ENCODE measurements at regions not wholly inside any gene's neighbourhood (a gene's known extent, or its start where the extent isn't known, plus 50 kb on each side); places are given as distances from the start of the nearest gene placed in this dataset.

GRCh38 chr1:194466706-194467105 lies 1280.3 kb upstream of the B3GALT2 start:
- no peak for DNase-seq (ENCODE audit: low read depth)
- no peak overlapping the region for H3K4me3 ChIP-seq (ENCODE audit: control insufficient read depth, low read depth, low read length)
- no peak for TF ChIP-seq CTCF (IDR thresholded peaks at IDR 0.05; ENCODE audit: control insufficient read depth, insufficient read depth, low read depth, low read length, missing control alignments)

- no peak for TF ChIP-seq CTCF (IDR thresholded peaks at IDR 0.05; ENCODE audit: control insufficient read depth, insufficient read depth, low read depth, low read length, missing control alignments)
- H3K4me3 ChIP-seq (ENCODE audit: control insufficient read depth, low read depth, low read length), result no peak overlapping the region
- no peak for DNase-seq (ENCODE audit: low read depth)
Measured at GRCh38 chr1:194447636-194448035, 1261.2 kb upstream of the B3GALT2 start.

GRCh38 chr1:194445244-194445643 lies 1258.8 kb upstream of the B3GALT2 start:
- no peak for TF ChIP-seq CTCF (IDR thresholded peaks at IDR 0.05; ENCODE audit: control insufficient read depth, insufficient read depth, low read depth, low read length, missing control alignments)
- DNase-seq (ENCODE audit: low read depth), result no peak
- no peak overlapping the region for H3K4me3 ChIP-seq (ENCODE audit: control insufficient read depth, low read depth, low read length)

GRCh38 chr1:194442901-194443575 lies 1256.6 kb upstream of the B3GALT2 start:
- DNase-seq (ENCODE audit: low read depth), result no peak
- TF ChIP-seq CTCF (IDR thresholded peaks at IDR 0.05; ENCODE audit: control insufficient read depth, insufficient read depth, low read depth, low read length, missing control alignments), result no peak

GRCh38 chr1:194437135-194437534 lies 1250.7 kb upstream of the B3GALT2 start:
- no peak overlapping the region for H3K4me3 ChIP-seq (ENCODE audit: control insufficient read depth, low read depth, low read length)
- no peak for DNase-seq (ENCODE audit: low read depth)
- no peak for TF ChIP-seq CTCF (IDR thresholded peaks at IDR 0.05; ENCODE audit: control insufficient read depth, insufficient read depth, low read depth, low read length, missing control alignments)

More at GRCh38 chr1:194442901-194443575, 1256.6 kb upstream of the B3GALT2 start:
- H3K4me3 ChIP-seq (ENCODE audit: control insufficient read depth, low read depth, low read length), result no peak overlapping the region

- H3K4me3 ChIP-seq (ENCODE audit: control insufficient read depth, low read depth, low read length), result no peak overlapping the region
- TF ChIP-seq CTCF (IDR thresholded peaks at IDR 0.05; ENCODE audit: control insufficient read depth, insufficient read depth, low read depth, low read length, missing control alignments), result no peak
- DNase-seq (ENCODE audit: low read depth), result no peak
Measured at GRCh38 chr1:194431121-194431520, 1244.7 kb upstream of the B3GALT2 start.

Measured in AG09309 (cell line).